Fibroblast of skin of left quadriceps (primary cell): ENCODE measurements at regions not wholly inside any gene's neighbourhood (a gene's known extent, or its start where the extent isn't known, plus 50 kb on each side); places are given as distances from the start of the nearest gene placed in this dataset.
"Not testable (repeated sequence)": the region's sequence is repeated elsewhere in the genome, so short reads cannot be mapped to it uniquely, and the experiment has no call there.

Experiments used
- DNase-seq, 2 experiments: peaks; one replicate each; pipeline ENCODE4 v3.0.0-alpha.2; 2013; ENCODE audit warnings: low read depth in 2 of 2

DNA sequence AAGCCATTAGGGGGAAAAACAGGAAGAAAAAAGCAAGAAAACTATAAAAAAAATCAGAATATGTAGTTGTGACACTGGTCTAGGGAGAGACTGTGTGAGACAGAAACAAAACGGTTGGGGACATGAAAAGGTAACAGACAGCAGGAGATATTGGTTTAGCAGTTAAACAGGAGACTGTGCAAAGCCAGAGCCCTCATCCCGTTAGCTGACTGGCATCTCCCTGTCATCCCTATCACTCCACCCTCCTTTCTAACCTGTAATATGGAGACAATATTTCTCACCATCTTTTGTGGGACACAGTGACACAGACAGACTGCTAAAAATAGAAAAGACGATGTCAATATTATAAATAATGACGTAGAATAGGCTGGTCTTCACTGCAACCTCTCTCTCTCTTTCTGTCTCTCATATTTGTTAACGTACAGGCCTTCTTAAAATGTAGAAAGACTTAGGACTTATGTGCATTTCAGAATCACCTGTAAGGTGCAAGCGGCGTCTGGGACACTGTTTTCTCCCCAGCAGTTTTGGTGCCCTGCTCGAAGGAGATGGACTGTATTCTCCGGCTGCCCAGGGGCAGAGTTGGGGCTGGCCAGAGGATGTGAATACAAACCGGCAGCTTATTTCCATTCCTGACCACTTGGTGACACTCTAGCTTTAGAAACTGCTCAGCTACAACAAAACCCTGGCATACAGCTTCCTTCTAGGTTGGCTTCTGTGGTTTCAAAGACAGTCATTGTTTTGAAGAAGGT, 190.6 kb downstream of the MAT2B start:
- peak; percentile 59 to 60 for DNase-seq

GRCh38 chr5:163696579-163696887, 191.1 kb downstream of the MAT2B start:
- no peak for DNase-seq

- DNase-seq: peak; percentile 80 to 83
Measured at GRCh38 chr5:163706053-163706771, 200.8 kb downstream of the MAT2B start.

DNA sequence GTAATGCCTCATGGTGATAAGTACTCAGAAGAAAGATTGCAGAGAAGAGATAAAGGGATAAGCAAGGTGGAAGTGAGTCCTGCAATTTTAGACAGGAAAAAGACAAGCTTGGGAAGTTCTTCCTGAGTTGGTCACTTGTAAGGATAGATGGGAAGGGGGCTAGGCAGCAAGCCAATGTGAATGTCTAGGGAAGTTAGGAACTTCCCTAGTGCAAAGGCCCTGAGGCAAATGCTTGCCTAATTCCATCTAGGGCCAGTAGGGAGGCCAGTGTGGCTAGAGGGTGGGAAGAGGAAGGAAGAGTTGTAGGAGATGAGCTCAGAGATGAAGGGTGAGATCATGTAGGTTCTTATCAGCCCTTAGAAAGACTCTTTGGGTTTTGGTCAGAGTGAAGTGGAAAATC, 206.6 kb downstream of the MAT2B start:
- no peak for DNase-seq

- no peak for DNase-seq
Measured at GRCh38 chr5:163718272-163718671, 212.9 kb downstream of the MAT2B start.

DNA sequence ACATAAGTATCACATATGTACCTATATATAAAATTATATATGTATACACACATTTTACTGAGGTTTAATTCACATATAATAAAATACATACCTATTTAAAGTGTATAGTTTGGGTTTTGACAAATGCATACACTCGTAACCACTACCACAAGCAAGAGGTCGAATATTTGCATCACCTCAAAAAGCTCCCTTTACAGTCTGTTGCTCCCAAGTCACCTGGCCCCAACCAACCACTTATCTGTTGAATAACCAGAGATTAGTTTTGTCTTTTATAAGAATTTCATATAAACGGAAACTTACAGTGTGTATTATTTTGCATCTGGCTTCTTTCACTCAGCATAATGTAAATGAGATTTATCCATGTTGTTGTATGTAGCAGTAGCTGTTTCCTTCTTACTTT, 218.9 kb downstream of the MAT2B start:
- no peak for DNase-seq

DNA sequence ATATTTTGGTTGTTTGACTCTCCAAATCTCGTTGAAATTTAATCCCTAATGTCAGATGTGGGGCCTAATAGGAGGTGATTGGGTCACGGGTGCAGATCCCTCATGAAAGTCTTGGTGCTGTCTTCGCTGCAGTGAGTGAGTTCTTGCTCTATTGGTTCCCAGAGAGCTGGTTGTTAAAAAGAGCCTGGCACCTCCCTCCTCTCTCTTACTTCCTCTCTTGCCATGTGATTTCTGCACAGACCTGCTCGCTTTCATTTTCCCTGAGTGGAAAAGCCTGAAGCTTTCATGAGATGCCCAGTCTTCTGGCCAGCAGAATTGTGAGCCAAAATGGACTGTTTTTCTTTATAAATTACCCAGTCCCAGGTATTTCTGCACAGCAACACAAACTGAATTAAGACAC, 221.6 kb downstream of the MAT2B start:
- no peak for DNase-seq

DNA sequence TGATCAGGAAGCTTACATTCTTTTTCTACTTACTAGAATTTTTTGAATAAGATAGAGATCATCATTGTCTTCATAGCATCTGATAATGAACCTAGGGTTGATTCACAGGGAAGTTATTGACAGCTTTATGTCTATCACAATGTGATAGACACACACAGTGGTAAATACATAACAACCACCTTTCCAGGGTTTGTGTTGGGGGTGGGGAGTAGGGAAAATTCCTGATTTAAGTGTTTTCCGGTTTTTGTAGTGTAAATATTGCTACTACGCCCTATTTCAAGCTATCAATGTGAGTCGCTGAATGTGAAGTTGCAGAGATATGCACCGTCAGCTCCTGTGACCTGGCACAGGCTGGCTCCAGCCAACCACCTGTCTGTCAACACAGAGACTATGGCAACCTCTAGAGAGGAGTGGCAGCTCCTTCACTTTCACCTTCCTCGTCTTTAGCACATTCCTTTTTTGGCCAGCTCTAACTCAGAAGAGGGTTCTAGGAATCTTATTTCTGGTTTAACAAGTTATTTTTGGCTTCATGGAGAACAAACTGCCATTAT, 224.9 kb downstream of the MAT2B start:
- no peak for DNase-seq

DNA sequence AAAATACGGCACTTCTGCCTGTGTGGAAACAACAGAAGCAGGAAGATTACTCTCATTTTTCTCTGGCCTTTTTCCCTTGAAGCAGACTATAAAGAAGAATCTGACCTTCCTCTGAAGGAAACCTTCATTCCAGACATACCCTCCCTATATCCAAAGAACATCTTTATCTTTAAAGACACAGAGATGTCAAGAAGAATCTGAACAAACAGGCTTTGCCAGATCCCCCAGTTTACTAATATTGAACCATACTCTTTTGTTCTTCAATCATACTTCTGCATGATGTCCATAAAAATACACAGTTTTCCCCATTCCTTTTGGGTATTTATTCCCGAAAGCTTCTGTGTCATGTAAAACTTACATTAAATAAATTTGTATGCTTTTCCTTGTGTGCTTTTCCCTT, 225.8 kb downstream of the MAT2B start:
- DNase-seq: no peak

GRCh38 chr5:163735069-163735468, 229.7 kb downstream of the MAT2B start:
- no peak for DNase-seq

GRCh38 chr5:163747586-163747985, 242.2 kb downstream of the MAT2B start:
- no peak for DNase-seq

DNA sequence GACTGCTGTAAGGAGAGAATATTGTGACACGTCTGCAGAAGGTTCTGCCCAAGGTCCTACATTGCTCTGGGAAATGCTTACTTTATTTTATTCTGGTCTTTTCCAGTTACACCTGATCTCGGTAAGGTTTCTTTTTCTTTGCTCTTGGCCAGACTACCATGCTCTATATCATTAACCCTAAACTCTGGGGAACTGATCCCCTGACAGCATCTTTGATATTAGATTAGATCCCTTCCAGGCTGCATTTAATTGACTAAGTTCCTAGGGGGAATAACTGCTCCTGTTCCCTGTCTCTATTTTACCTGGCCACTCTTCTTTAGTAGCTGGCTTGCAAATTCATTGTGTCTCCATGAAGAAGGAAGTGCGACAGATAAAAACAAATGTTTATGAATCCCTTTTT, 243.5 kb downstream of the MAT2B start:
- no peak for DNase-seq

DNA sequence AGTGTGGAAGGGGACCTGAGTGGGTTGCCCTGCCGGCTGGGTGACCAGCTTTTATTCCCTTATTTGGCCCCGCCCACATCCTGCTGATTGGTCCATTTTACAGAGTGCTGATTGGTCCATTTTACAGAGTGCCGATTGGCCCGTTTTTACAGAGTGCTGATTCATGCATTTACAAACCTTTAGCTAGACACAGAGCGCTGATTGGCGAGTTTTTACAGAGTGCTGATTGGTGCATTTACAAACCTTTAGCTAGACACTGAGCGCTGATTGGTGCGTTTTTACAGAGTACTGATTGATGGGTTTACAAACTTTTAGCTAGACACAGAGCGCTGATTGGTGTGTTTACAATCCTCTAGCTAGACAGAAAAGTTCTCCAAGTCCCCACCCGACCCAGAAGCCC, 245.0 kb downstream of the MAT2B start:
- DNase-seq: not testable (repeated sequence)

DNA sequence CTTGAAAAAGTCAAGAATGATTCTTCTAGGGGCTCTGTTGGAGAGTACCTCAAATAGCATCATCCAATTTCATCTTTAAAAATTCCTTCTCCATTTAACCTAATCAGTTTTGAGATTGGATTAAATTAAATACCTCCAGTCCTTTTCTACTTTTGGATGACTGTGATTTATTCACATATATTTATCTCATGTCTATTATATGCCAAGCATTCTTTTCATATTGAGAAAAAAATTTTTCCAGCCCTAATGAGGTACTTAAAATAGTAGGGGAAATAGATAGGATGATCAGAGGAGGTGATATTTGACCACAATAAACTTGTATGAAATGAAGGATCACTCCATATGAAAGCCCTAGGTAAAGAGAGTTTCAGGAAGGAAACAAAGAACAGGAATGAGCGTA, 250.1 kb downstream of the MAT2B start:
- no peak for DNase-seq

GRCh38 chr5:163756170-163756569, 250.8 kb downstream of the MAT2B start:
- no peak for DNase-seq

GRCh38 chr5:163757344-163757743, 251.9 kb downstream of the MAT2B start:
- no peak for DNase-seq

GRCh38 chr5:163758283-163758711, 252.9 kb downstream of the MAT2B start:
- no peak for DNase-seq

DNA sequence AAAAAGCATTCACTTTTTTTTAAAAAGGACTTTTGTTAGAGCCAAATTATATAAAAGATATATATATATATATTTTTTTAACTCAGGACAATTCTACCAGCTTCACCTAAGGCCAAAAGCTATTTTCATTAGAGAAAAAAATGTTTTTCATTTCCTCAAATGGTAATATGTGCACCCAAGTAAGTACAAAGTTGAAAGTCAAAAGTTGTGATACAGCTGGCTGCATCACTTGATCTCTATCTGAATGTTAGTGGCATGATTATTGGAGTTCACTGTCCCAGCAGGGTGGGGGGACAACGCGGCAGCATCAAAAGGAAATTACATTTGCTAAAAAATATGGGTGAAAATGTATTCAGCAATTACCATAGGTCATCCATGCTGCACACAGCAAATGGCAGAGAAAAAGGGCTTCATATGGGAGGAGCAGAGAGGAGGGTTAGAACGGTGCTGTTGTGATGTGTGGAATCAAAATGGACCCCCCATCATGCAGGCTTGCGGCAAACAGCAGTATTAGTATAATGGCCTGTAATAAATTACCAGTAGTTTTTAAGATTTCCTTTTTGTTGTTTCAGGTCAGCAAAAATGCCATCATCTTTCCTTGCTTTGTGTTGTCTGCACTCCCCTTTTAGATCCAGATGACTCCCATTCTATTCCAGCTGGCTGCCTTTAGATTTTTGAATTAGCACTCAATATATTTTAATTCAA, 253.7 kb downstream of the MAT2B start:
- no peak for DNase-seq

GRCh38 chr5:163760498-163760897, 255.1 kb downstream of the MAT2B start:
- DNase-seq: peak; percentile 74 to 77

DNA sequence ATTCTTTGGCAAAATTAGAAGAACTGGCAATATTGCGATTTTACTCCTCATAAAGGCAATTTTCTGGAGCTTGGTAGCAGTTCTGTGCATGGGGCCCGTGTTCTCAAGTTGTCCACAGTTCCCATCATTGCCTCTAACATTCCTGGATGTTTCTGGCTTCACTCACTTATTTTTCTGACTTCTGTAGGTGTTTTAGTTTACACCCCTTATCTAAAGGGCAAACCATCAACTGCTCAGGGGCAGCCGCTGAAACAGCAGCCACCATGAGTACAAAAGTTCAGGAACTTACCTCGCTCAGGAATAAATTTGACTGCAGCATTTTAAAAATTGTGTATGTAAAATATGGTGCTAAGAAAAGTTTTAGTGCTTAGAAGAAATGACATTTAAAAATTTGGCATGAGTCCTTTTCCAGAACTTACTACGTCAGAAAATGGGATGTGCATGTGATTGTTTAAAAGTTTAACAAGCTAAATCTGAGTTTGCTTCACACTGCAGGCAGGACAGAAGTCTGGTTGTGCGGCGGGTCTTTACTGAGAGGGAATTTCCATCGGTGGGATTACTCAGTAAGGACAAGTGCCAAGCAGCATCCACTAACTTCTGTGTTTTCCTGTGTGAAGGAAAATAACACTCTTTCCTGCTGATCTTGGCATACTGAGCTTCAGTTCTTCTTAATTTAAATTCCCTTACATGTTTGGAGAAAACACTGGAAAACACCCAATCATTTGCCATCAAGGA, 261.7 kb downstream of the MAT2B start:
- DNase-seq: no peak

GRCh38 chr5:163770625-163771024, 265.2 kb downstream of the MAT2B start:
- DNase-seq: no peak

GRCh38 chr5:163772241-163772640, 266.8 kb downstream of the MAT2B start:
- DNase-seq: no peak
